K562 (cell line): ENCODE measurements at regions not wholly inside any gene's neighbourhood (a gene's known extent, or its start where the extent isn't known, plus 50 kb on each side); places are given as distances from the start of the nearest gene placed in this dataset.

Experiments
- ATF7 ChIP-seq: fragments of 450-650 bp; IDR thresholded peaks from 2 replicates; pipeline ENCODE4 v1.7.1; 2014; ENCODE audit warnings: mild to moderate bottlenecking, moderate library complexity
- CBFA2T3 ChIP-seq: fragments of 450-650 bp; IDR thresholded peaks from 2 replicates; pipeline ENCODE4 v1.6.1; 2017
- E2F8 ChIP-seq: fragments of 450-650 bp; IDR thresholded peaks from 2 replicates; pipeline ENCODE4 v1.7.1; 2018; ENCODE audit warnings: mild to moderate bottlenecking, low read depth; ENCODE audit not compliant: partially characterized antibody
- GATA2 ChIP-seq: sonication (generic); formaldehyde crosslinking; IDR thresholded peaks from 2 replicates; pipeline ENCODE4 v1.4.0; 2020; ENCODE audit warnings: mild to moderate bottlenecking, missing genetic modification reagents
- HMGXB4 ChIP-seq: sonication (generic); formaldehyde crosslinking; IDR thresholded peaks from 2 replicates; pipeline ENCODE4 v1.8.1; 2023; ENCODE audit warnings: mild to moderate bottlenecking, missing genetic modification reagents
- HNRNPL ChIP-seq: fragments of 200-400 bp; formaldehyde crosslinking; IDR thresholded peaks from 2 replicates; pipeline ENCODE4 v1.6.1; 2017; ENCODE audit warnings: low read depth, mild to moderate bottlenecking, low read length
- KAT8 ChIP-seq: fragments of 450-650 bp; IDR thresholded peaks from 2 replicates; pipeline ENCODE4 v1.6.1; 2016; ENCODE audit warnings: low read depth, mild to moderate bottlenecking
- MAFG ChIP-seq: fragments of 450-650 bp; conservative IDR thresholded peaks from 2 replicates; pipeline ENCODE4 v1.6.1; 2016; ENCODE audit warnings: missing genetic modification characterization, missing compliant biosample characterization
- PYGO2 ChIP-seq: fragments of 450-650 bp; IDR thresholded peaks from 2 replicates; pipeline ENCODE4 v1.6.1; 2016; ENCODE audit warnings: mild to moderate bottlenecking, missing genetic modification characterization, moderate library complexity, missing compliant biosample characterization
- SOX6 ChIP-seq: fragments of 450-650 bp; IDR thresholded peaks from 2 replicates; pipeline ENCODE4 v1.6.1; 2014; ENCODE audit warnings: mild to moderate bottlenecking
- TEAD1 ChIP-seq, 2 experiments: fragments of 450-650 bp in 1 of 2; sonication (generic) in 1 of 2; formaldehyde crosslinking; IDR thresholded peaks; 2 replicates each; pipeline versions ENCODE4 v1.4.0 to v1.8.0; 2020 to 2022; ENCODE audit warnings: mild to moderate bottlenecking in 2 of 2, missing genetic modification reagents in 1 of 2
- TRIM28 ChIP-seq: fragments of 450-650 bp; IDR thresholded peaks from 2 replicates; pipeline ENCODE4 v1.6.1; 2017
- ZBED1 ChIP-seq: IDR thresholded peaks from 2 replicates; pipeline ENCODE4 v1.6.1; 2014
- ZNF253 ChIP-seq: fragments of 250-450 bp; sonication (Bioruptor Pico); conservative IDR thresholded peaks from 2 replicates; pipeline ENCODE4 v1.6.1; 2021; ENCODE audit warnings: mild to moderate bottlenecking
- ZNF316 ChIP-seq: fragments of 450-650 bp; IDR thresholded peaks from 2 replicates; pipeline ENCODE4 v1.6.1; 2016
- TF ChIP-seq, protein P1 (sequence below), 3 experiments: fragments of 200-800 bp in 1 of 3; sonication (Bioruptor generic) in 1 of 3; sonication (generic) in 1 of 3; formaldehyde crosslinking in 1 of 3; IDR thresholded peaks; 2 replicates each; pipeline versions ENCODE4 v1.6.1 to v1.8.0; 2016 to 2022; ENCODE audit warnings: mild to moderate bottlenecking in 2 of 3, missing compliant biosample characterization in 2 of 3, missing genetic modification characterization in 2 of 3, missing genetic modification reagents in 1 of 3
- TF ChIP-seq, protein P2 (sequence below): fragments of 250-450 bp; sonication (Bioruptor Pico); IDR thresholded peaks from 2 replicates; pipeline ENCODE4 v1.5.0; 2021; ENCODE audit warnings: mild to moderate bottlenecking, borderline replicate concordance
- TF ChIP-seq, protein P3 (sequence below), 2 experiments: fragments of 450-650 bp; IDR thresholded peaks; 2 replicates each; pipeline ENCODE4 v1.6.1; 2016

DNA sequence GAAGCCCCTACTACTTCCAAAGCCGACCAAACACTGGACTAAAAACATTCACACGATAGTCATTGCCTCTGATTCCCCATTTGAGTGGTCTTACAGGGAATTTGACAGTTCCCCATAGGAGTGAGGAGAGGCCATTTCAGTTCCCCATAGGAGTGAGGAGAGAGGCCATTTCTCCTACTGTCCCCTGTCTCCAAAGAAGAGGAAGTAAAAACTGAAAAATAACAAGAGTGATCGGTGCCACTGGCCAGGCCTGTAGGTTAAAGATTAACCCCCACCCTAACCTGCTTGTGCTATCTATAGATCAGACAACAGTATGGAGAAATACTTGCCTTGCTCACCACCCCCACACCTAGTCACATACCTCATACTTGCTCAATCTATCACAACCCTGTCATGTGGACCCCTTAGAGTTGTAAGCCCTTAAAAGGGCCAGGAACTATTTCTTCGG, 204.0 kb upstream of the MOCS1 start (continued):
- TF ChIP-seq HNRNPL: no peak
- no peak for TF ChIP-seq E2F8
- no peak for TF ChIP-seq KAT8
- TF ChIP-seq, protein P1, sequence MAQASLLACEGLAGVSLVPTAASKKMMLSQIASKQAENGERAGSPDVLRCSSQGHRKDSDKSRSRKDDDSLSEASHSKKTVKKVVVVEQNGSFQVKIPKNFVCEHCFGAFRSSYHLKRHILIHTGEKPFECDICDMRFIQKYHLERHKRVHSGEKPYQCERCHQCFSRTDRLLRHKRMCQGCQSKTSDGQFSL (CRISPR knock-in tag; IDR thresholded peaks at IDR 0.05): no peak
- TF ChIP-seq, protein P1 (tag; IDR thresholded peaks at IDR 0.05): no peak; a peak in 2 of 4 replicates
- TF ChIP-seq TRIM28: no peak
- TF ChIP-seq HMGXB4: no peak
- TF ChIP-seq, protein P2, sequence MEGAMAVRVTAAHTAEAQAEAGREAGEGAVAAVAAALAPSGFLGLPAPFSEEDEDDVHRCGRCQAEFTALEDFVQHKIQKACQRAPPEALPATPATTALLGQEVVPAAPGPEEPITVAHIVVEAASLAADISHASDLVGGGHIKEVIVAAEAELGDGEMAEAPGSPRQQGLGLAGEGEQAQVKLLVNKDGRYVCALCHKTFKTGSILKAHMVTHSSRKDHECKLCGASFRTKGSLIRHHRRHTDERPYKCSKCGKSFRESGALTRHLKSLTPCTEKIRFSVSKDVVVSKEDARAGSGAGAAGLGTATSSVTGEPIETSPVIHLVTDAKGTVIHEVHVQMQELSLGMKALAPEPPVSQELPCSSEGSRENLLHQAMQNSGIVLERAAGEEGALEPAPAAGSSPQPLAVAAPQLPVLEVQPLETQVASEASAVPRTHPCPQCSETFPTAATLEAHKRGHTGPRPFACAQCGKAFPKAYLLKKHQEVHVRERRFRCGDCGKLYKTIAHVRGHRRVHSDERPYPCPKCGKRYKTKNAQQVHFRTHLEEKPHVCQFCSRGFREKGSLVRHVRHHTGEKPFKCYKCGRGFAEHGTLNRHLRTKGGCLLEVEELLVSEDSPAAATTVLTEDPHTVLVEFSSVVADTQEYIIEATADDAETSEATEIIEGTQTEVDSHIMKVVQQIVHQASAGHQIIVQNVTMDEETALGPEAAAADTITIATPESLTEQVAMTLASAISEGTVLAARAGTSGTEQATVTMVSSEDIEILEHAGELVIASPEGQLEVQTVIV (CRISPR knock-in tag): no peak
- TF ChIP-seq ZBED1: no peak
- no peak for TF ChIP-seq ZNF253
- TF ChIP-seq, protein P3, sequence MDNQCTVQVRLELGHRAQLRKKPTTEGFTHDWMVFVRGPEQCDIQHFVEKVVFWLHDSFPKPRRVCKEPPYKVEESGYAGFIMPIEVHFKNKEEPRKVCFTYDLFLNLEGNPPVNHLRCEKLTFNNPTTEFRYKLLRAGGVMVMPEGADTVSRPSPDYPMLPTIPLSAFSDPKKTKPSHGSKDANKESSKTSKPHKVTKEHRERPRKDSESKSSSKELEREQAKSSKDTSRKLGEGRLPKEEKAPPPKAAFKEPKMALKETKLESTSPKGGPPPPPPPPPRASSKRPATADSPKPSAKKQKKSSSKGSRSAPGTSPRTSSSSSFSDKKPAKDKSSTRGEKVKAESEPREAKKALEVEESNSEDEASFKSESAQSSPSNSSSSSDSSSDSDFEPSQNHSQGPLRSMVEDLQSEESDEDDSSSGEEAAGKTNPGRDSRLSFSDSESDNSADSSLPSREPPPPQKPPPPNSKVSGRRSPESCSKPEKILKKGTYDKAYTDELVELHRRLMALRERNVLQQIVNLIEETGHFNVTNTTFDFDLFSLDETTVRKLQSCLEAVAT (IDR thresholded peaks at IDR 0.05): no peak
- TF ChIP-seq ATF7: peak; percentile 23; the same call in 1 of the 2 replicates
- TF ChIP-seq CBFA2T3: peak; percentile 67
- peak; percentile 41; the same call in 1 of the 2 replicates for TF ChIP-seq GATA2 (CRISPR knock-in tag)
- 0 out of 4 replicates have a peak, but pooled peaks of 1 of the 2 experiments have one; percentile 32 for TF ChIP-seq TEAD1 (CRISPR knock-in tag; IDR thresholded peaks at IDR 0.05)
- TF ChIP-seq ZNF316: no peak
- 0 out of 2 replicates have a peak, but pooled peaks have one; percentile 19 for TF ChIP-seq SOX6
- no peak for TF ChIP-seq MAFG (tag)
- no peak for TF ChIP-seq PYGO2 (tag)
